GM12873 (cell line): ENCODE measurements at regions not wholly inside any gene's neighbourhood (a gene's known extent, or its start where the extent isn't known, plus 50 kb on each side); places are given as distances from the start of the nearest gene placed in this dataset.

Experiments used
- TF ChIP-seq, protein P1 (sequence below): IDR thresholded peaks from 2 replicates; pipeline ENCODE4 v1.5.1; 2012; ENCODE audit warnings: low read depth, mild to moderate bottlenecking, moderate library complexity, low read length, control low read depth; ENCODE audit not compliant: insufficient read depth; ENCODE audit errors: missing control alignments

DNA sequence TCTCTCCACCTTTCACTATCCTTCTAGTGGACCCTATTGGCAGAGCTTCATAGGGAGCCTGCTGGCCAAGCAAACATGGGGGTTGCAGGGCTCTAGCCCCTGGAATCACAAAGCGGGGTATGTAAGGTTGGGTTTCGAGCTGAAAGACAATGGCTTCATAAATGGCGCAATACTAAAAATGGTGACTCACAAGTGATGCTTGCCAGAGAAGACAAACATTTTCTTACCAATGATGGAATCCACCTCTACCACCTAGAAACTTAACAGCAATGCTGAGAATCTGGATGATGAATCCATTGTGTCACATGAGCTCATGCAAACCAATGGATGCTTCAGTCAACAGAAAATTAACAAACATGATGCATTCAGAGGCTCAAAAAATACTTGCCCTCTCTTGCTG is 375.3 kb upstream of the PSMD7 start:
- TF ChIP-seq, protein P1, sequence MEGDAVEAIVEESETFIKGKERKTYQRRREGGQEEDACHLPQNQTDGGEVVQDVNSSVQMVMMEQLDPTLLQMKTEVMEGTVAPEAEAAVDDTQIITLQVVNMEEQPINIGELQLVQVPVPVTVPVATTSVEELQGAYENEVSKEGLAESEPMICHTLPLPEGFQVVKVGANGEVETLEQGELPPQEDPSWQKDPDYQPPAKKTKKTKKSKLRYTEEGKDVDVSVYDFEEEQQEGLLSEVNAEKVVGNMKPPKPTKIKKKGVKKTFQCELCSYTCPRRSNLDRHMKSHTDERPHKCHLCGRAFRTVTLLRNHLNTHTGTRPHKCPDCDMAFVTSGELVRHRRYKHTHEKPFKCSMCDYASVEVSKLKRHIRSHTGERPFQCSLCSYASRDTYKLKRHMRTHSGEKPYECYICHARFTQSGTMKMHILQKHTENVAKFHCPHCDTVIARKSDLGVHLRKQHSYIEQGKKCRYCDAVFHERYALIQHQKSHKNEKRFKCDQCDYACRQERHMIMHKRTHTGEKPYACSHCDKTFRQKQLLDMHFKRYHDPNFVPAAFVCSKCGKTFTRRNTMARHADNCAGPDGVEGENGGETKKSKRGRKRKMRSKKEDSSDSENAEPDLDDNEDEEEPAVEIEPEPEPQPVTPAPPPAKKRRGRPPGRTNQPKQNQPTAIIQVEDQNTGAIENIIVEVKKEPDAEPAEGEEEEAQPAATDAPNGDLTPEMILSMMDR, result no peak

DNA sequence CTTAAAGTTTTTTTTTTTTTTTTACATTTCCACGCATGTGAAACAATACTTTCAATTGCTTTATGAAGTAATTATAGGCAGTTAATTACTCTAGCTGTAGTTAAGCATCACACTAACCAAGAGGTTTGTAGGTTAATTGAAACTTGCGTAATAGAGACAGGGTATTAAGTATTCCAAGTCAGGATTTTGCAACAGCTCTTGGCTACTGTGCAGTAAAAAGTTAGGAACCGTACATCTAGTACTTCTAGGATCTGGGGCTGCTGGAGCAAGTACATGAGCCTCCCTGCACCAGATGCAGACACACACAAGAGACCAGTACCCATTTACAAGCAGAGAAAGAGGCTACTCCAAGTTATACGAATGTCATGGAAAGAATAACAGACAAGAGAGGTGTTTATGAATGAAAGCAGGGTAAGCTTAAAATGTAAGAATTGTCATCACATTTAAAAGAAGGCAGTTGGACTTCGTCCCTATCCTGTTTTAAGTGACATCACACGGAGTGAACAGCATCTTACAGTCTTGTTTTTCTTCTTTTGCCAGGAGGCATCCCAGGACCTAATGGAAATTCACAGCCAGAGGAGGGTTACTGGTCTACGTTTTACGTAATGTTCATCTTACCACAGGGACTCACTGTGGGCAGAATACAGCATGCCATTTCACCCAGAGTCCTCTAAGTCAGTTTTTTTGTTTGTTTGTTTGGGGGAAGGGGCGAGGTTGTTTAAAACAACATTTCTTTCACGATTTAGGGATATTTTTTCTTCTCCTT is 379.6 kb upstream of the PSMD7 start:
- TF ChIP-seq, protein P1, result no peak

DNA sequence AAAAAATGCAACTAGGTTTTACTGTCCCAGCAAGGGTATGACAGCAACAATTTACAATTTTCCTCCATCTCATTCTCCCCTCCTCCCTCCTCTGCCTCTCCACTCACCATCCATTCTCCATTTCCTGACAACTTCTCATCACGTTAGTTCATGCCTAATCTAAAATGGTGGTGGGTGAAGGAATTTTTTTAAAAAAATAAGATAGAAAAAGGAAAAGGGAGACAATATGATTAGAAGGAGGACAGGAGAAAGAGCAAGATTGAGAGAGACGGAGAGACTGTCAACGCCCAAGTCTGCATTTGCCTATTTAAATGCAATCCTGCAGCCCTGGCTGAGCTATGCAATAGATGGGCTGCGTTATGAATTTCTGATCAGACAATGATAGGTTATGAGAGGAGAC is 380.7 kb upstream of the PSMD7 start:
- TF ChIP-seq, protein P1, result no peak

DNA sequence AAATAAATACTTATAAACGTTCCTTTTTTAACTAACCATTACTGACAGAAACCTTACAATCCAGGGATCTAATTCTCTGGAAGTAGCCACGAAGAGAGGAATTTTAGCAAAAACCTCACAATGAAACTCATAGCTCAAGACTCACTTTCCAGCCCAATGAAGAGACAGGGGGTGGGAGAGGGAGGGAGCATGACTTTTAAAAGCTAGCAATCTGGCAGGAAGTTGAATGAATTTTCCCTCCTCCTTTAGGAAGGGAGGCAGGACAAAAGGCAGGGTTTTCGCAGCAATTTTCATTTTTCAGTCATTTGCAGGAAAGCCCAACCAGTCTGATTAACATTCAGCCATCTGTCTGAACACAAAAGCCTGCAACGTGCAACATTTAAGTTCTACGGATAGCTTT is 381.5 kb upstream of the PSMD7 start:
- TF ChIP-seq, protein P1, result no peak

DNA sequence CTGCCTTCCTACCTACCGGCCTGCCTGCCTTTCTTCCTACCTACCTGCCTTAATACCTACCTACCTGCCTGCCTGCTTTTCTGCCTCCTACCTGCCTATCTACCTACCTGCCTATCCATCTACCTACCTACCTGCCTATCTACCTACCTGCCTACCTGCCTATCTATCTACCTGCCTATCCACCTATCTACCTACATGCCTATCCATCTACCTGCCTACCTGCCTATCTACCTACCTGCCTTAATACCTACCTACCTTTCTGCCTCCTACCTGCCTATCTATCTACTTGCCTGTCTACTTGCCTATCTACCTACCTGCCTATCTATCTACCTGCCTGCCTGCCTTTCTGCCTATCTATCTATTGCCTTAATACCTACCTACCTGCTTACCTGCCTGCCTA is 383.8 kb upstream of the PSMD7 start:
- TF ChIP-seq, protein P1, result no peak

DNA sequence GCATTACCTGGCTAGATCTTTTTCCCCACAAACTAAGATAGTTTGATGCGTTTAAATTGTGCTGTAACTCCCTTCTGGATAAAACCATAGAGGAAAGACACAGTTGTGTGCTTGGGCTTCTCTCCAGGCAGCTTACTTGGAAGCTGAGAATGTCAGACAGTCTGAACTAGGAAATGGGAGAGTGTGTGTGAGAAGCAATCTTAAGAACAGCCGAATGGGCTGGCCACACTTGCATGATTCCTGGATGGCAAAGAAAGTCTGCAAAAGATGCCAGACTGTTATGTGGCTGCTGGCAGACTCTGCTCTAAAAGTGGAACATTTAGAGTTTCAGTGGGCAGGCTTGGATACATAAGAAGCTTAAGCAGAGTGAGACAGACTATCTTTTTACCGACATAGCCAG is 384.3 kb upstream of the PSMD7 start:
- TF ChIP-seq, protein P1, result no peak

DNA sequence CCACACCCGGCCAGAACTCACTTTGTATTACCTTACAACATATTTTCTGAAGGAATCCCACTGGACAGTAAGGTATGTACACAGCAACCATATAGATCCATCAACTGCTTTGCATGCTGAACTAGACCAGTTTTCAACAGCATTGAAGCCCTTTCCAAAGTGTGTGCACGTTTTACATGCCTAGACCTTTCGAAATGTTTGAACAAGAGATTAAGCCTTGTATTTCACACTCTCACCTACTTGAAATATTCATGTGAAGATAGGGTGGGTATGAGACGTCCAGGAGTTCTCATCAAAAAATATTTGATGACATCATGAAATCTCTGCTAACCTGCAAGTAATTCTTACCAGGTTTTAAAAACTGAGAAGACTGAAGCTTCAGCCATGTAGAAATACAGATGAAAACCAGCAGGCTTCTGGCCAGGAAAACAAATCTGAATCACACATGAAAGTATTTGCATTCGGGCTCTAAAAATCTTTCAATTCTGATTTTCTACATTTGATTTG is 387.0 kb upstream of the PSMD7 start:
- TF ChIP-seq, protein P1, result no peak
